ENCODE measurements at regions not wholly inside any gene's neighbourhood (a gene's known extent, or its start where the extent isn't known, plus 50 kb on each side); places are given as distances from the start of the nearest gene placed in this dataset.
A peak's percentile ranks its signal among the peaks of the same experiment; 100 is the strongest.

DNA sequence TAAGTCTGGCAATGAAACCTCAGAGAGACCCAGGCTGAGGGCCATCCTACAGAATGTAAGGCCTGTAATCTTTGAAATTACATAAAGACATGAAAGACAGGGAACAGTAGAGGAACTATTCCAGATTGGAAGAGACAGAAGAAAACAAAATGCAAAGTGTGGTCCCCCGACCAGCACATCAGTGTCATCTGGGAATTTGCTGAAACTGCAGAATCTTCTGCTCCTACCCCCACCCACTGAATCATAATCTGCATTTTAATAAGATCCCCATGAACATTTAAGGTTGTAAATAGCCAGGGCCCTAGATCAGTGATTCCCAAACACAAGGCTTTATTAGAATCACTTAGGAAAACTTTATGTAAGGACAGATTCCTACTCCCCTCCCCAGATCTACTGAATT is 154.4 kb downstream of the NOC3L start:
- intact Hi-C loops (cut with DNase I), result no loop called here
- no peak overlapping the region for H3K27ac ChIP-seq
- no peaks in the 10 kb centered on the region for H3K27me3 ChIP-seq
- no peak for DNase-seq (ENCODE audit: extremely low spot score in 2 of 2)
- peaks cover 7% of the 10 kb centered on the region for H3K4me1 ChIP-seq
- TF ChIP-seq POLR2A (IDR thresholded peaks at IDR 0.05) (no peak), POLR2AphosphoS5 (IDR thresholded peaks at IDR 0.05; ENCODE audit: insufficient read depth in 1 of 2, low read depth in 1 of 2) (no peak), CTCF (IDR thresholded peaks at IDR 0.05) (no peak)
- H3K4me3 ChIP-seq, result no peak overlapping the region
- no peaks in the 10 kb centered on the region for H3K36me3 ChIP-seq
- no peaks in the 10 kb centered on the region for H3K9me3 ChIP-seq

GRCh38 chr10:94210440-94211168 is 152.1 kb downstream of the NOC3L start:
- Histone ChIP-seq H3K4me1 (peaks cover 5% of the 10 kb centered on the region), H3K9me3 (no peaks in the 10 kb centered on the region), H3K27me3 (no peaks in the 10 kb centered on the region), H3K4me3 (no peak overlapping the region), H3K36me3 (no peaks in the 10 kb centered on the region), H3K27ac (no peak overlapping the region)
- TF ChIP-seq CTCF (IDR thresholded peaks at IDR 0.05) (no peak), POLR2AphosphoS5 (IDR thresholded peaks at IDR 0.05; ENCODE audit: insufficient read depth in 1 of 2, low read depth in 1 of 2) (no peak)
- DNase-seq (ENCODE audit: extremely low spot score in 2 of 2), result no peak
- intact Hi-C loops (cut with DNase I), result no loop called here

GRCh38 chr10:94211169-94211510 is 151.6 kb downstream of the NOC3L start:
- TF ChIP-seq POLR2AphosphoS5 (IDR thresholded peaks at IDR 0.05; ENCODE audit: insufficient read depth in 1 of 2, low read depth in 1 of 2), result no peak
- no peak for TF ChIP-seq POLR2A (IDR thresholded peaks at IDR 0.05)
- no peak for TF ChIP-seq CTCF (IDR thresholded peaks at IDR 0.05)
- DNase-seq (ENCODE audit: extremely low spot score in 2 of 2), result no peak
- Histone ChIP-seq H3K27me3 (no peaks in the 10 kb centered on the region), H3K4me1 (no peaks in the 10 kb centered on the region), H3K4me3 (no peak overlapping the region), H3K36me3 (no peaks in the 10 kb centered on the region), H3K27ac (no peak overlapping the region), H3K9me3 (no peaks in the 10 kb centered on the region)
- intact Hi-C loops (cut with DNase I), result no loop called here

DNA sequence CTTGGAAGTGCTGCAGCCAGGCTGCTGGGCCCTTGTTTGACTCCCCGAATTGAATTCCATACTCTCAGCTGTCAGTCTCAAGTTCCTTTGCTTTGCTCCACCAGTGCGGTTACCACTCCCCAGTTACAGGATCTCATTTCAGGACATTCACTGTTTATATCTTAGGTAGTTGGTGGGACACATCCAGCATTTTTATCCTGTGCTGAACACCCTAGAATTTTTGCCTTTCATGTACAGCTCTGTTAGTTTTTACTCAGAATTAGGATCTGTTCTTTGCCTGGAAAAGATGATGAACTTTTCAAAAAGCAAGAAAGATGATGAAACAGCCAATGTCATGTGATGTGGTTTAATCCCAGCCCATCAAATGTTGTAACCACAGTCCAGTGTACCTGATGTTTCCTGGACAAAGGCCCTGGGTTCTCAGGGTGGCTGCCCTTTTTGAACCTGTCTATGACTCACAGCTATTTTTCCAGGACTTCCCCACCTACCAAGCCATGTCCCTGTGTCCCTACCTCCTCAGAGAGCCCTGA is 149.7 kb downstream of the NOC3L start:
- H3K27me3 ChIP-seq, result no peaks in the 10 kb centered on the region
- TF ChIP-seq POLR2AphosphoS5 (IDR thresholded peaks at IDR 0.05; ENCODE audit: insufficient read depth in 1 of 2, low read depth in 1 of 2) (peak in 1 of 2 donors; percentile 59), CTCF (IDR thresholded peaks at IDR 0.05) (no peak), POLR2A (IDR thresholded peaks at IDR 0.05) (no peak)
- no peak for DNase-seq (ENCODE audit: extremely low spot score in 2 of 2)
- H3K9me3 ChIP-seq, result no peaks in the 10 kb centered on the region
- intact Hi-C loops (cut with DNase I), result no loop called here
- no peaks in the 10 kb centered on the region for H3K36me3 ChIP-seq
- no peaks in the 10 kb centered on the region for H3K4me1 ChIP-seq
- H3K27ac ChIP-seq, result no peak overlapping the region
- H3K4me3 ChIP-seq, result no peak overlapping the region

GRCh38 chr10:94213980-94214379 is 148.8 kb downstream of the NOC3L start:
- no peak overlapping the region for H3K27ac ChIP-seq
- no peak for DNase-seq (ENCODE audit: extremely low spot score in 2 of 2)
- no peak overlapping the region for H3K4me3 ChIP-seq
- H3K4me1 ChIP-seq, result no peaks in the 10 kb centered on the region
- no peaks in the 10 kb centered on the region for H3K9me3 ChIP-seq
- intact Hi-C loops (cut with DNase I), result no loop called here
- TF ChIP-seq POLR2AphosphoS5 (IDR thresholded peaks at IDR 0.05; ENCODE audit: insufficient read depth in 1 of 2, low read depth in 1 of 2), result no peak
- TF ChIP-seq CTCF (IDR thresholded peaks at IDR 0.05), result no peak
- no peak for TF ChIP-seq POLR2A (IDR thresholded peaks at IDR 0.05)
- H3K36me3 ChIP-seq, result no peaks in the 10 kb centered on the region
- H3K27me3 ChIP-seq, result no peaks in the 10 kb centered on the region

Data from vagina (tissue), 2 donors.